H1 (cell line): ENCODE measurements at regions not wholly inside any gene's neighbourhood (a gene's known extent, or its start where the extent isn't known, plus 50 kb on each side); places are given as distances from the start of the nearest gene placed in this dataset.

Experiments
- ASH2L ChIP-seq: fragments of 200-600, 300-600 bp; sonication (generic); IDR thresholded peaks from one replicate; pipeline ENCODE4 v1.7.1; 2017; ENCODE audit warnings: low read length
- ATF3 ChIP-seq: IDR thresholded peaks from 2 replicates; pipeline ENCODE4 v1.6.1; 2011; ENCODE audit warnings: low read depth, mild to moderate bottlenecking, low read length; ENCODE audit not compliant: insufficient read depth
- BACH1 ChIP-seq: IDR thresholded peaks from 2 replicates; pipeline ENCODE4 v1.6.1; 2012; ENCODE audit warnings: low read length, improper control_type of control experiment
- CHD7 ChIP-seq: fragments of 300-600 bp; sonication (generic); IDR thresholded peaks from 2 replicates; pipeline ENCODE4 v1.7.1; 2012; ENCODE audit warnings: low read length, moderate library complexity, mild to moderate bottlenecking, inconsistent platforms; ENCODE audit not compliant: insufficient replicate concordance
- EZH2 ChIP-seq: fragments of 200-600 bp; sonication (generic); IDR thresholded peaks from 2 replicates; pipeline ENCODE4 v1.7.1; 2012; ENCODE audit warnings: low read depth, mild to moderate bottlenecking, moderate library complexity, low read length, inconsistent platforms; ENCODE audit not compliant: severe bottlenecking
- FOSL1 ChIP-seq: IDR thresholded peaks from 2 replicates; pipeline ENCODE4 v1.6.1; 2011; ENCODE audit warnings: mild to moderate bottlenecking, low read depth, low read length, moderate library complexity; ENCODE audit not compliant: insufficient read depth
- KDM1A ChIP-seq: fragments of 200-600, 300-600 bp; sonication (generic); IDR thresholded peaks from 2 replicates; pipeline ENCODE4 v1.7.1; 2016; ENCODE audit warnings: mild to moderate bottlenecking, low read length, borderline replicate concordance
- KDM5A ChIP-seq: fragments of 200-600 bp; IDR thresholded peaks from 2 replicates; pipeline ENCODE4 v1.7.1; 2012; ENCODE audit warnings: mild to moderate bottlenecking, low read length, inconsistent platforms, mixed read lengths
- POU5F1 ChIP-seq: IDR thresholded peaks from 2 replicates; pipeline ENCODE4 v1.6.1; 2011; ENCODE audit warnings: low read depth, mild to moderate bottlenecking, low read length, moderate library complexity
- RFX5 ChIP-seq: IDR thresholded peaks from 2 replicates; pipeline ENCODE4 v1.6.1; 2011; ENCODE audit warnings: low read depth, low read length, improper control_type of control experiment, borderline replicate concordance
- RXRA ChIP-seq: IDR thresholded peaks from 2 replicates; pipeline ENCODE4 v1.6.1; 2011; ENCODE audit warnings: low read depth, mild to moderate bottlenecking, low read length, moderate library complexity; ENCODE audit not compliant: insufficient read depth
- TAF1 ChIP-seq: IDR thresholded peaks from 2 replicates; pipeline ENCODE4 v1.6.1; 2011; ENCODE audit warnings: mild to moderate bottlenecking, low read depth, low read length

- TF ChIP-seq CHD7 (no peak), RFX5 (no peak), TAF1 (no peak), ASH2L (no peak), KDM5A (no peak), BACH1 (no peak), POU5F1 (no peak), EZH2 (no peak), KDM1A (no peak), ATF3 (no peak), FOSL1 (no peak), RXRA (no peak)
Observed at GRCh38 chr10:60497364-60497763, 107.7 kb upstream of the ANK3 start (continued).
